ENCODE measurements at regions not wholly inside any gene's neighbourhood (a gene's known extent, or its start where the extent isn't known, plus 50 kb on each side); places are given as distances from the start of the nearest gene placed in this dataset.

DNA sequence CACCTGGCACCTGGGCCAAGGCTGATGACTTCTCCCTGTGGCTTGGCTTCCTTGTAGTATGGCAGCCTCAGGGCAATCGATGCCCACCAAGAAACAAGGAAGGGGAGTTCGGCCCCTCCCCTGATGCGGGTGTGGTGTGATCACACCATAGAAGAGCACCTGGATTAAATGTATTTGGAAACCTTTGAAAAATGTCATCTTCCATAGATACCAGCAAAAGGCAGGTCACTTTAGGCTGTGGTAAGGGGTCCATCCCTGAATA, 198.2 kb downstream of the CYP26B1 start:
- ATAC-seq = no peak
- 6% methylated on average over 3 of the region's 3 CpGs for WGBS (ENCODE audit: insufficient coverage, low coverage, missing lambda C conversion rate)

More for the DNA sequence above, 198.2 kb downstream of the CYP26B1 start:
- no peak for TF ChIP-seq ZKSCAN1 (IDR thresholded peaks at IDR 0.05; ENCODE audit: low read depth, low read length)
- TF ChIP-seq ZNF274 (IDR thresholded peaks at IDR 0.05; ENCODE audit: borderline replicate concordance, low read depth, low read length) = no peak
- TF ChIP-seq NCOA6 (IDR thresholded peaks at IDR 0.05) = no peak
- no peak for TF ChIP-seq U2AF2 (optimal IDR thresholded peaks at IDR 0.05; ENCODE audit: low read depth, low read length)
- no peak for TF ChIP-seq ILK (tag; IDR thresholded peaks at IDR 0.05; ENCODE audit: borderline replicate concordance, low read depth)
- no peak for TF ChIP-seq SAFB (IDR thresholded peaks at IDR 0.05; ENCODE audit: borderline replicate concordance, low read depth, low read length)
- TF ChIP-seq PURB (CRISPR knock-in tag; IDR thresholded peaks at IDR 0.05; ENCODE audit: low read depth) = no peak
- TF ChIP-seq COPS2 (conservative IDR thresholded peaks at IDR 0.05) = no peak
- TF ChIP-seq ZNF121 (CRISPR knock-in tag; conservative IDR thresholded peaks at IDR 0.05) = no peak
- TF ChIP-seq, protein P1, sequence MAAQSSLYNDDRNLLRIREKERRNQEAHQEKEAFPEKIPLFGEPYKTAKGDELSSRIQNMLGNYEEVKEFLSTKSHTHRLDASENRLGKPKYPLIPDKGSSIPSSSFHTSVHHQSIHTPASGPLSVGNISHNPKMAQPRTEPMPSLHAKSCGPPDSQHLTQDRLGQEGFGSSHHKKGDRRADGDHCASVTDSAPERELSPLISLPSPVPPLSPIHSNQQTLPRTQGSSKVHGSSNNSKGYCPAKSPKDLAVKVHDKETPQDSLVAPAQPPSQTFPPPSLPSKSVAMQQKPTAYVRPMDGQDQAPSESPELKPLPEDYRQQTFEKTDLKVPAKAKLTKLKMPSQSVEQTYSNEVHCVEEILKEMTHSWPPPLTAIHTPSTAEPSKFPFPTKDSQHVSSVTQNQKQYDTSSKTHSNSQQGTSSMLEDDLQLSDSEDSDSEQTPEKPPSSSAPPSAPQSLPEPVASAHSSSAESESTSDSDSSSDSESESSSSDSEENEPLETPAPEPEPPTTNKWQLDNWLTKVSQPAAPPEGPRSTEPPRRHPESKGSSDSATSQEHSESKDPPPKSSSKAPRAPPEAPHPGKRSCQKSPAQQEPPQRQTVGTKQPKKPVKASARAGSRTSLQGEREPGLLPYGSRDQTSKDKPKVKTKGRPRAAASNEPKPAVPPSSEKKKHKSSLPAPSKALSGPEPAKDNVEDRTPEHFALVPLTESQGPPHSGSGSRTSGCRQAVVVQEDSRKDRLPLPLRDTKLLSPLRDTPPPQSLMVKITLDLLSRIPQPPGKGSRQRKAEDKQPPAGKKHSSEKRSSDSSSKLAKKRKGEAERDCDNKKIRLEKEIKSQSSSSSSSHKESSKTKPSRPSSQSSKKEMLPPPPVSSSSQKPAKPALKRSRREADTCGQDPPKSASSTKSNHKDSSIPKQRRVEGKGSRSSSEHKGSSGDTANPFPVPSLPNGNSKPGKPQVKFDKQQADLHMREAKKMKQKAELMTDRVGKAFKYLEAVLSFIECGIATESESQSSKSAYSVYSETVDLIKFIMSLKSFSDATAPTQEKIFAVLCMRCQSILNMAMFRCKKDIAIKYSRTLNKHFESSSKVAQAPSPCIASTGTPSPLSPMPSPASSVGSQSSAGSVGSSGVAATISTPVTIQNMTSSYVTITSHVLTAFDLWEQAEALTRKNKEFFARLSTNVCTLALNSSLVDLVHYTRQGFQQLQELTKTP (IDR thresholded peaks at IDR 0.05; ENCODE audit: low read depth in 1 of 2, partially characterized antibody in 2 of 2) = no peak
- no peak for TF ChIP-seq GABPB1 (CRISPR knock-in tag; IDR thresholded peaks at IDR 0.05)
- no peak for TF ChIP-seq TRIM28 (IDR thresholded peaks at IDR 0.05)
- TF ChIP-seq KLF6 (CRISPR knock-in tag; IDR thresholded peaks at IDR 0.05; ENCODE audit: borderline replicate concordance) = no peak
- no peak for TF ChIP-seq TAF7 (tag; IDR thresholded peaks at IDR 0.05)
- CTCF ChIA-PET (ENCODE audit: low intra/inter-chr PET ratio) = no interaction called here
- no peaks in the 10 kb centered on the region for H3K9me3 ChIP-seq (replicated peaks; ENCODE audit: control insufficient read depth, insufficient read depth, low read depth, low read length)
- BruUV-seq (replicated peaks) = no TSS peak
- FAIRE-seq (no peak), DNase-seq (ENCODE audit: extremely low read depth in 1 of 4, low spot score in 3 of 4) (no peak)
- in situ Hi-C loops (cut with MboI) (no loop called here), intact Hi-C loops (cut with micrococcal nuclease) (no loop called here)
- no peak overlapping the region for H2AFZ ChIP-seq (ENCODE audit: low read depth, low read length)
- H3K9ac ChIP-seq (ENCODE audit: insufficient read depth in 1 of 2, low read depth in 2 of 2, low read length in 2 of 2) = no peak overlapping the region
- H3K27me3 ChIP-seq (ENCODE audit: control insufficient read depth in 2 of 2, insufficient read depth in 2 of 2, low read length in 2 of 2) = peaks cover 6 to 21% of the 10 kb centered on the region in 2 experiments; a peak in 3 of 5 replicates
- H3K36me3 ChIP-seq (ENCODE audit: control insufficient read depth, insufficient read depth, low read length) = no peaks in the 10 kb centered on the region
- no peak overlapping the region for H3K27ac ChIP-seq (ENCODE audit: extremely low read depth, low read depth, low read length)
- no peaks in the 10 kb centered on the region for H3K9me1 ChIP-seq (ENCODE audit: control insufficient read depth, insufficient read depth, low read length)
- POLR2A ChIA-PET = interaction anchor here (0.6 kb wide), 1 partner anchor 874 kb away, joined by 3 read pairs; no protein-coding TSS in a partner anchor
- H3K4me2 ChIP-seq (ENCODE audit: insufficient read depth, low read length) = no peak overlapping the region
- H3K4me3 ChIP-seq = no peak overlapping the region
- H3K79me2 ChIP-seq (ENCODE audit: control insufficient read depth, insufficient read depth, low read length) = no peaks in the 10 kb centered on the region
- H4K20me1 ChIP-seq (replicated peaks; ENCODE audit: control insufficient read depth, insufficient read depth, low read length) = no peaks in the 10 kb centered on the region
- no peaks in the 10 kb centered on the region; a peak in 1 of 5 replicates for H3K4me1 ChIP-seq (replicated peaks in 1 of 2; ENCODE audit: control insufficient read depth in 2 of 2, insufficient read depth in 2 of 2, low read length in 2 of 2)

Measured in K562 (cell line).